ENCODE measurements at regions not wholly inside any gene's neighbourhood (a gene's known extent, or its start where the extent isn't known, plus 50 kb on each side); places are given as distances from the start of the nearest gene placed in this dataset. TPM values are rescaled to one million over a fixed set of nuclear protein-coding genes. Genes with fewer than 3 reads are reported as not detected.

DNA sequence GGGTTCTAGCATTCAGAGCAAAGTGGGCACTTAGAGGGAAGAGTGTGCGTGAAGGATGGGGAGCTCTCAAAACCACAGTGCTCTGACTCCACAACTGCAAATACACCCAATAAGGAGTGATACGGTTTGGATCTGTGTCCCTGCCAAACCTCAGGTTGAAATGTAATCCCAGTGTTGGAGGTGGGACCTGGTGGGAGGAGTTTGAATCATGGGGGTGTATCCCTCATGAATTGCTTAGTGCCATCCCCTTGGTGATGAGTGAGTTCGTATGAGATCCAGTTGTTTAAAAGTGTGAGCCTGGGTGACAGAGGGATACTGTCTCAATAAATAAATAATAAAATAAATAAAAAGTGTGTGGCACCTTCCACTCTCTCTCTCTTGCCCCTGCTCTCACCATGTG, 50.3 kb upstream of the CCDC85A start:
- ChIA-PET CTCF (interaction anchor here (0.7 to 1.6 kb wide), 2 partner anchors 56 to 1070 kb away, joined by 3 read pairs; no protein-coding TSS in a partner anchor), POLR2A (no interaction called here)
- no peaks in the 10 kb centered on the region for H3K4me1 ChIP-seq
- H3K36me3 ChIP-seq (ENCODE audit: control insufficient read depth, insufficient read depth, low read length), result no peaks in the 10 kb centered on the region
- Mint-ChIP-seq H3K4me1 (ENCODE audit: low read depth, unreplicated experiment) (no peaks in the 10 kb centered on the region), H3K4me3 (ENCODE audit: unreplicated experiment) (no peak overlapping the region), H3K27me3 (ENCODE audit: insufficient read depth, unreplicated experiment) (peaks cover 2% of the 10 kb centered on the region), H3K27ac (ENCODE audit: unreplicated experiment) (no peak overlapping the region), H3K9me3 (ENCODE audit: unreplicated experiment) (no peaks in the 10 kb centered on the region), H3K36me3 (ENCODE audit: insufficient read depth, unreplicated experiment) (no peaks in the 10 kb centered on the region)
- TF ChIP-seq, protein P1, sequence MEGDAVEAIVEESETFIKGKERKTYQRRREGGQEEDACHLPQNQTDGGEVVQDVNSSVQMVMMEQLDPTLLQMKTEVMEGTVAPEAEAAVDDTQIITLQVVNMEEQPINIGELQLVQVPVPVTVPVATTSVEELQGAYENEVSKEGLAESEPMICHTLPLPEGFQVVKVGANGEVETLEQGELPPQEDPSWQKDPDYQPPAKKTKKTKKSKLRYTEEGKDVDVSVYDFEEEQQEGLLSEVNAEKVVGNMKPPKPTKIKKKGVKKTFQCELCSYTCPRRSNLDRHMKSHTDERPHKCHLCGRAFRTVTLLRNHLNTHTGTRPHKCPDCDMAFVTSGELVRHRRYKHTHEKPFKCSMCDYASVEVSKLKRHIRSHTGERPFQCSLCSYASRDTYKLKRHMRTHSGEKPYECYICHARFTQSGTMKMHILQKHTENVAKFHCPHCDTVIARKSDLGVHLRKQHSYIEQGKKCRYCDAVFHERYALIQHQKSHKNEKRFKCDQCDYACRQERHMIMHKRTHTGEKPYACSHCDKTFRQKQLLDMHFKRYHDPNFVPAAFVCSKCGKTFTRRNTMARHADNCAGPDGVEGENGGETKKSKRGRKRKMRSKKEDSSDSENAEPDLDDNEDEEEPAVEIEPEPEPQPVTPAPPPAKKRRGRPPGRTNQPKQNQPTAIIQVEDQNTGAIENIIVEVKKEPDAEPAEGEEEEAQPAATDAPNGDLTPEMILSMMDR (IDR thresholded peaks at IDR 0.05; ENCODE audit: insufficient read depth in 1 of 2, low read depth in 1 of 2, low read length in 1 of 2, severe bottlenecking in 1 of 2, unreplicated experiment in 1 of 2), result no peak
- H3K27me3 ChIP-seq (replicated peaks; ENCODE audit: control insufficient read depth, insufficient read depth, low read length), result no peaks in the 10 kb centered on the region
- DNase-seq, result no peak
- H3K4me3 ChIP-seq (ENCODE audit: low read depth, low read length), result no peak overlapping the region
- no peaks in the 10 kb centered on the region for H3K9me3 ChIP-seq
- intact Hi-C loops (cut with micrococcal nuclease; ENCODE audit: unreplicated experiment), result loop anchor here (2.0 to 5.0 kb wide), 2 partner anchors 25 to 121 kb away; no protein-coding TSS in a partner anchor
- BruUV-seq (replicated peaks), result no TSS peak

DNA sequence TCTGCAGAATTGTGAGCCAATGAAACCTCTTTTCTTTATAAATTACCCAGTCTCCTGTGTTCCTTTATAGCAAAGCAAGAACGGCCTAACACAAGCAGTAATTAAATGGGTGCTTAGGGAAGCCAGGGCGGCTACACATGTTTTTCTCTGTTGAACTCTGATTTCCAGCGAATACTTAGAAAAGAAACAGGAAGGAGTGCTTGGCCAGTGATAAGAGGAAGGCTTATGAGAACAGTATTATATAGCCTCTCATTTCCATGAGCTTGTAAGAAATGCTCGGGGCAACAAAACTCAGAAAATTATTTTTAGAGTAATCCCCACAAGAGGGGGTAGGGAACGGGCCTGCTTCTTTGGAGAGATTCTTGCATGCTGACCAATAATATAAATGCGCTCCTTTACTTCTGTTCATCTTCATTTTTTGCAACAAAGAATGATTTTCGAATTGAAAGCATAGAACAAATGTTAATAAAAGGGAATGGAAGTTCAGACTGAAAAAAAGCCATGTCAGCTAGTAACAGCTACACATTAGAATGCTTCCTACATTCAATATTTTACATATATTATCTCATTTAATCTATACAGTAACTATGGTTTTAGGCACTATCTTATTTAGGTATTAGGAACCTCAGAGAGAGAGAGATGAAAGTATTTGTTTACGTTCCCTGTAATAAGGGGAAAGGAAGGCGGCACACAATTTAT, 49.7 kb upstream of the CCDC85A start:
- Histone ChIP-seq H3K4me1 (no peaks in the 10 kb centered on the region), H3K4me3 (ENCODE audit: low read depth, low read length) (no peak overlapping the region), H3K9me3 (no peaks in the 10 kb centered on the region), H3K27me3 (replicated peaks; ENCODE audit: control insufficient read depth, insufficient read depth, low read length) (no peaks in the 10 kb centered on the region), H3K36me3 (ENCODE audit: control insufficient read depth, insufficient read depth, low read length) (no peaks in the 10 kb centered on the region)
- H3K27me3 Mint-ChIP-seq (ENCODE audit: insufficient read depth, unreplicated experiment), result peaks cover 2% of the 10 kb centered on the region
- DNase-seq, result no peak
- CTCF ChIA-PET, result interaction anchor here (1.6 kb wide), 1 partner anchor 57 kb away, joined by 3 read pairs; no protein-coding TSS in a partner anchor
- BruUV-seq (replicated peaks), result no TSS peak
- no peak overlapping the region for H3K4me3 Mint-ChIP-seq (ENCODE audit: unreplicated experiment)
- H3K9me3 Mint-ChIP-seq (ENCODE audit: unreplicated experiment), result no peaks in the 10 kb centered on the region
- TF ChIP-seq, protein P1 (IDR thresholded peaks at IDR 0.05; ENCODE audit: insufficient read depth in 1 of 2, low read depth in 1 of 2, low read length in 1 of 2, severe bottlenecking in 1 of 2, unreplicated experiment in 1 of 2), result no peak
- intact Hi-C loops (cut with micrococcal nuclease; ENCODE audit: unreplicated experiment), result loop anchor here (2.0 to 5.0 kb wide), 2 partner anchors 25 to 122 kb away; no protein-coding TSS in a partner anchor
- no peaks in the 10 kb centered on the region for H3K4me1 Mint-ChIP-seq (ENCODE audit: low read depth, unreplicated experiment)
- H3K36me3 Mint-ChIP-seq (ENCODE audit: insufficient read depth, unreplicated experiment), result no peaks in the 10 kb centered on the region
- POLR2A ChIA-PET, result no interaction called here
- H3K27ac Mint-ChIP-seq (ENCODE audit: unreplicated experiment), result no peak overlapping the region

Small RNAs in the stretch of these regions (microRNA-seq; reads per million reads assigned to microRNA genes)
- gene MIR216A, result not detected
- not detected for gene MIR216B
- gene MIR217, result 1.3 reads per million
